Neural cell (in vitro differentiated cells): ENCODE measurements at regions not wholly inside any gene's neighbourhood (a gene's known extent, or its start where the extent isn't known, plus 50 kb on each side); places are given as distances from the start of the nearest gene placed in this dataset.

ENCODE experiments used
- CTCF ChIP-seq: fragments of 450-650 bp; IDR thresholded peaks from 2 replicates; pipeline ENCODE4 v1.5.1; 2014; ENCODE audit warnings: antibody characterized with exemption, mild to moderate bottlenecking, moderate library complexity; ENCODE audit not compliant: poor library complexity, severe bottlenecking
- EP300 ChIP-seq: fragments of 450-650 bp; conservative IDR thresholded peaks from 2 replicates; pipeline ENCODE4 v1.6.1; 2014; ENCODE audit warnings: antibody characterized with exemption, mild to moderate bottlenecking, moderate library complexity; ENCODE audit not compliant: poor library complexity, severe bottlenecking
- EZH2 ChIP-seq: fragments of 200-600, 300-800 bp; shearing (Covaris generic), sonication (generic); IDR thresholded peaks from 2 replicates; pipeline ENCODE4 v1.6.1; 2014; ENCODE audit warnings: antibody characterized with exemption, low read length, borderline replicate concordance, mild to moderate bottlenecking; ENCODE audit not compliant: insufficient read depth, poor library complexity, severe bottlenecking
- MXI1 ChIP-seq: fragments of 450-650 bp; conservative IDR thresholded peaks from 2 replicates; pipeline ENCODE4 v1.6.1; 2014; ENCODE audit warnings: antibody characterized with exemption, mild to moderate bottlenecking; ENCODE audit not compliant: poor library complexity, severe bottlenecking
- POLR2AphosphoS5 ChIP-seq: IDR thresholded peaks from 2 replicates; pipeline ENCODE4 v1.6.1; 2012
- REST ChIP-seq: IDR thresholded peaks from 2 replicates; pipeline ENCODE4 v1.6.1; 2012; ENCODE audit warnings: borderline replicate concordance

GRCh38 chr2:51225377-51225776 is 193.4 kb upstream of the NRXN1 start:
- TF ChIP-seq POLR2AphosphoS5 (no peak), CTCF (no peak), REST (no peak), MXI1 (no peak), EZH2 (no peak), EP300 (no peak)
